ENCODE measurements at regions not wholly inside any gene's neighbourhood (a gene's known extent, or its start where the extent isn't known, plus 50 kb on each side); places are given as distances from the start of the nearest gene placed in this dataset.
"Not testable (repeated sequence)": the region's sequence is repeated elsewhere in the genome, so short reads cannot be mapped to it uniquely, and the experiment has no call there.

DNA sequence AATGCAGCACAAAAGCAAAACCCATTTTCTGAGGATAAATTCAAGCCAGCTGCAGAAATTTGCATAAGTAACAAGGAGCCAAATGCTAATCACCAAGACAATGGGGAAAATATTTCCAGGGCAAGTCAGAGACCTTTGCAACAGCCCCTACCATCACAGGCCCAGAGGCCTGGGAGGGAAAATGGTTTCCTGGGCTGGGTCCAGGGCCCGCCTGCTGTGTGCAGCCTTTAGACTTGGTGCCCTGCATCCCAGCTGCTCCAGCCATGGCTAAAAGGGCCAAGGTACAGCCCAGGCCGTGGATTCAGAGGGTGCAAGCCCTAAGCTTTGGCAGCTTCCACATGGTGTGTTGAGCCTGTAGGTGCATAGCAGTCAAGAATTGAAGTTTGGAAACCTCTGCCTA lies 309.5 kb upstream of the SGCG start:
- no peak for DNase-seq

- DNase-seq: no peak
Measured at GRCh38 chr13:22874839-22875238, 305.9 kb upstream of the SGCG start.

- no peak for DNase-seq
Measured at GRCh38 chr13:22877421-22877820, 303.4 kb upstream of the SGCG start.

DNA sequence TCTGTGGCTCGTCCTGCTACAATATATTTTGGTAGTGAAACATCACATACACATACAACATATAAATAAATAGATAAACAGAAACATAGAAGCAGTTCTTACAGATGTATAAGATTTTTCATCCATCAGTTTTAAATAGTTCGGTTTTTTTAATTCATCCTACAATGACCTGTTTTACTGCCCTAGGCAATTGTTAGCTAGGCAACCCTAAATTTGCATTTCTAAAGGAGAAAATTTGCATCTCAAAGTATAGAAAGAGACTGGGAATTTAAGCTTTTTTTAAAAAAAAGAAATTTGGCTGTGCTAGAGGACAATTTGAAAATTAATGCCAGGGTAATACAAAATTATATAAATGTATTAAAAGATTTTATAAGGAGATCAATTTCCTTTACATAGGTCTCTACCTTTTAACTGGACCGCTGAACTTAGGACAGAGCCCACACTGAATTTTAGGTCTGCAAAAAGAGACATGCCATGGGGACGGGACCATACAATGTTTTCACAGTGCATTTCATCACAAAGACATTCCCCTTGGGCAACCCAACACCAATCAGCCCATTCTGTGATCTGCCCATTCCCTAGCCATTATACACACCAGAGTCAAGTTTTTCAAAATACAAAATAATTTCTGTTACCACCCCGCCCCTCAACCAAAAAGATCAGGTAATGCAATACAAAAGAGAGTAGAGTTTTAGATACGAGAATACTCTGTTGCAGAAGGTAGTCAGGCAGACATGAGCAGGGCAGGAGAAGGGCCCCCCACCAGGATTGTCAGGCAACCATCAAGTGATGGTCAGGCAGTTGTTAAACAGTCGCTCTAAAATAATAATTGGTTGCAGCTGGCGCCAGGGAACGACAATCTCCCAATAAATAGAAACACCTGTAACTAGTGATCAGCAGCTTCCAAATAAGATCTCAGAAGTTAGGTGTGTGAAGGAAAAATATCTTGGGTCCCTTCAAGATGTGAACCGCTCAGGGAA lies 299.7 kb upstream of the SGCG start:
- DNase-seq: no peak

GRCh38 chr13:22881721-22882608 lies 298.8 kb upstream of the SGCG start:
- DNase-seq: not testable (repeated sequence)

DNA sequence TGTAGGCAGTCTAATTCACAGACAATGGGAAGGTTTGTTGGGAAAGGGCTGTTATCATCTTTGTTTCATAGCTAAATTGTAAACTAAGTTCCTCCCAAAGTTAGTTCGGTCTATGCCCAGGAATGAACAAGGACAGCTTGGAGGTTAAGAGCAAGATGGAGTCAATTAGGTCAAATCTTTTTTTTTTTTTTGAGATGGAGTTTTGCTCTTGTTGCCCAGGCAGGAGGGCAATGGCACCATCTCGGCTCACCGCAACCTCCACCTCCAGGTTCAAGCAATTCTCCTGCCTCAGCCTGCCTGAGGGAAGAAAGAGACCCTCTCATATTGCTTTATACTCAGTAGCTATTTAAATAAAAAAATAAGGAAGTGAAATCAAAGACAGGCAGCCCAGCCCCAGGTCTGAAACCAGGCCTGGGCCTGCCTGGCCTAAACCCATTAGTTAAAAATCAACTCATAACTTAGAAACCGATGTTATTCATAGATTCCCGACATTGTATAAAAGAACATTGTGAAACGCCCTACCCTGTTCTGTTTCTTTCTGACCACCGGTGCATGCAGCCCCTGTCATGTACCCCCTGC lies 297.4 kb upstream of the SGCG start:
- no peak for DNase-seq

DNA sequence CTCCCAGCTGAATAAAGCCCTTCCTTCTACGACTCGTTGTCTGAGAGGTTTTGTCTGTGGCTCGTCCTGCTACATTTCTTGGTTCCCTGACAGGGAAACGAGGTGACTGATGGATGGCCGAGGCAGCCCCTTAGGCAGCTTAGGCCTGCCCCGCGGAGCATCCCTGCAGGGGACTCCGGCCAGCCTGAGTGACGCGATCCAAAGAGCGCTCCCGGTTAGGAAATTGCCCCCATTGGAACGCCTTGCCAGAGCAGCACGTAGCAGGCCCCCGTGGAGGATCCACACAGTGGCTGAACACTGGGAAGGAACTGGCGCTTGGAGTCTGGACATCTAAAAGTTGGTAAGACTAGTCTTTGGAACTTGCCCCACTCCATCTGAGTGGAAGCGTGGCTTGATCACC lies 296.8 kb upstream of the SGCG start:
- DNase-seq: no peak

DNA sequence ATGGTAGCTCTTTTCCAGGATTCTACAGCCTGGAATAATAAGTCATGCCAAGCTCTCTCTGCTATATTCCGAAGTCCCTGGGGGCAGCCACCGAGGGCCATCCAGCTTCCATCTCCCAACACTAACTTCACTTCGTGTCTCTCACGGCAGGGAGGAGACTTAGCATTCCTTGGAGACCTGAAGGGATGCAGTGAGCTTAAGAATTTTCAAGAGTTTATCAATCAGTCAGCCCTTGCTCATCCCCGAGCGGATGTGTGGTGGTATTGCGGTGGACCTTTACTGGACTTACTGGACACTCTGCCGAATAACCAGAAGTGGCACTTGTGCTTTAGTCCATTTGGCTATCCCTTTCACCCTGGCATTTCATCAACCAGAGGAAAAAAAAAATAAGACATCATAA lies 294.7 kb upstream of the SGCG start:
- DNase-seq: not testable (repeated sequence)

- DNase-seq: not testable (repeated sequence)
Measured at GRCh38 chr13:22889376-22889775, 291.4 kb upstream of the SGCG start.

DNA sequence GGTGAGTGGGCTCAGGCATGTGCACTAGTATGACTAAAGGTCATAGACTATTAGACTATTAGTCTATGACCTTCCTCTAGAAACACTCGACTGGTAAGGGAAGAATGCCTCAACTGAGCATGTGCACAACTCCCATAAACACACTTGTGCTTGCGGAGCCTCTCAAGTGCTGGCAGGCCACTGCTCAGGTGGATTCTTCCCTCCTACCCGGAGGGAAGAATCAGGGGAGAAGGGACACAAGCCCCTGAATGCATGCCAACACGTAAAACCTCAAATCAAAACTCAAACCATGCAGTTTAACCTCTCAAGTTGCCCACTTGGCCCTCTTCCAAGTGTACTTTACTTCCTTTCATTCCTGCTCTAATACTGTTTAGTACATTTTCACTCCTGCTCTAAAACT lies 287.6 kb upstream of the SGCG start:
- no peak for DNase-seq

- no peak for DNase-seq
Measured at GRCh38 chr13:22893777-22894176, 287.0 kb upstream of the SGCG start.

- no peak for DNase-seq
Measured at GRCh38 chr13:22897571-22898314, 283.0 kb upstream of the SGCG start.

- DNase-seq: not testable (repeated sequence)
Measured at GRCh38 chr13:22900416-22900951, 280.3 kb upstream of the SGCG start.

GRCh38 chr13:22903301-22903700 lies 277.5 kb upstream of the SGCG start:
- no peak for DNase-seq

- no peak for DNase-seq
Measured at GRCh38 chr13:22903925-22904324, 276.9 kb upstream of the SGCG start.

- DNase-seq: peak; percentile 21
Measured at GRCh38 chr13:22915442-22916082, 265.2 kb upstream of the SGCG start.

GRCh38 chr13:22916276-22916675 lies 264.5 kb upstream of the SGCG start:
- not testable (repeated sequence) for DNase-seq

- DNase-seq: peak; percentile 46
Measured at GRCh38 chr13:22925881-22926747, 254.7 kb upstream of the SGCG start.

- DNase-seq: no peak
Measured at GRCh38 chr13:22926748-22927400, 253.9 kb upstream of the SGCG start.

- not testable (repeated sequence) for DNase-seq
Measured at GRCh38 chr13:22927845-22928244, 252.9 kb upstream of the SGCG start.

All from kidney glomerular epithelial cell (primary cell).